ENCODE measurements at regions not wholly inside any gene's neighbourhood (a gene's known extent, or its start where the extent isn't known, plus 50 kb on each side); places are given as distances from the start of the nearest gene placed in this dataset.

- TF ChIP-seq CTCF (IDR thresholded peaks at IDR 0.05) (no peak), POLR2A (IDR thresholded peaks at IDR 0.05) (no peak)
These were observed 203.1 kb downstream of the FAT4 start for GRCh38 chr4:125517831-125518230.

All from lower leg skin (tissue), 3 donors.